KG1 (cell line): ENCODE measurements at regions not wholly inside any gene's neighbourhood (a gene's known extent, or its start where the extent isn't known, plus 50 kb on each side); places are given as distances from the start of the nearest gene placed in this dataset.

Experiments
- DNase-seq: peaks from one replicate; lab custom pipeline; 2025; lab: John Stamatoyannopoulos, UW

DNA sequence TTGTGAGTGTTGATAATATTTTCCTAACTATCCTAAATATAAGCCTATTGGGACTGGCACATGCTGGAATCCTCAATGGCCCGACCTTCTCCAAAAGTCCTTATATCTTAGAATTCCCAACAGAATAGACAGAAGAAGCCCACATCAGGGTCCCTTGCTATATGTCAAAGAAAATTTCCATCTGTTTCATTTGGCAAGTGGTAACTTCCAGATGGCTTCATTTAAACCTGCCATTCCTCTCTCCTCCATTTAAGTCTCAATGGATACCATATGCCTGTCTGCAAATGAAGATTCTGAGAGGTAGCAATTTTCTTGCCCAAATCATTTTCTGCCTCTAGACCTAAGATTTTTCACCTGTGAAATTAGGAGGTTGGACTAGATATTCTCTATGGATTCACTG is 73.1 kb upstream of the KCNA4 start:
- no peak for DNase-seq

DNA sequence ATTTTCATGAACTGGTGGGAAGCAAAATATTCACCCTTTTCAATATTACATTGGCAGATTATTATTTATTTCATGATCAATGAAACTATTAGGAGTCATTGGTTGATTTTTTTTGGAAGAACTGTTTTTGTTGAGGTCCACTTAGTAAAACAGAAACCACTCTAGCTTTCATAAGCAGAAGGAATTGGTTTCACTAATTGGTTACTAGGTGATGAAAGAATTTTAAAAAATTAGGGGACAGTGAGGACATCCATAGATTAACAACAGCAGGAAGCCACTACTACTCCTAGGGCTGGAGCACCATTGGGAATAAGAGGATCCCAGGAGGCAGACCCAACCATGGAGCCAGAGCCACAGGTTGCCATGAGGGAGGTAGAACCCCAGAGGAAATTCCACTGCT is 74.4 kb upstream of the KCNA4 start:
- DNase-seq = no peak

DNA sequence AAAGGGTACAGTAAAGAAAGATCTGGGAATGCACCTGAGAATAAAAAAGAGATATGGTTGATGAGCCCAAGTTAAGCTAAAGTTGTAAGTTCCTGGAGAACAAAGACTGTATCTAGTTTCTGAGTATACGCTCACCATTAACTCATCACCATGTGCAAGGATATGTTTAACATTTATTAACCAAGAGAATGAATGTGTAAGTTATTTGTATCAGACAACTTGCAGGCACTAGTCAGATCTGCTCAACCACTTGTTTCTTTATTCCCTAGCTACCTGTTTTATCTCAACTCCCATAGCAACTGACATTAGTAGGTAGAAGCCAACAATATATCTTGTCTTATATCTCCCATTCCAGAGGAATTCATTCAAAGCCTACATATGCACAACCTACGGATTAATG is 74.9 kb upstream of the KCNA4 start:
- DNase-seq = no peak

DNA sequence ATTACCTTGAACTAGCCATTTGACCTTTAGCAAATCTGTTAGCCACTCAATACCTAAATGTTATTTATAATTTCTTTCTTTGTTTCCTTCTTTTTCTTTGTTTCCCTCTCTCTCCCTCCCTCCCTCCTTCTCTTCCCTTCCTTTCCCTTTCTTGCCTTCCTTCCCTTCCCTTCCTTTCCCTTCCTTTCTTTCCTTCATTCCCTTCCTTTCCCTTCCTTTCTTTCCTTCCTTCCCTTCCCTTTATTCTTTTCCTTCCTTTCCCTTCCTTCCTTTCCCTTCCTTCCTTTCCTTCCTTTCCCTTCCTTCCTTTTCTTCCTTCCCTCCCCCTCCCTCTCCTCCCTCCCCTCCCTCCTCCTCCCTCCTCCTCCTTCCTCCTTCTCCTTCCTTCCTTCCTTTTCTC is 75.7 kb upstream of the KCNA4 start:
- DNase-seq = no peak

DNA sequence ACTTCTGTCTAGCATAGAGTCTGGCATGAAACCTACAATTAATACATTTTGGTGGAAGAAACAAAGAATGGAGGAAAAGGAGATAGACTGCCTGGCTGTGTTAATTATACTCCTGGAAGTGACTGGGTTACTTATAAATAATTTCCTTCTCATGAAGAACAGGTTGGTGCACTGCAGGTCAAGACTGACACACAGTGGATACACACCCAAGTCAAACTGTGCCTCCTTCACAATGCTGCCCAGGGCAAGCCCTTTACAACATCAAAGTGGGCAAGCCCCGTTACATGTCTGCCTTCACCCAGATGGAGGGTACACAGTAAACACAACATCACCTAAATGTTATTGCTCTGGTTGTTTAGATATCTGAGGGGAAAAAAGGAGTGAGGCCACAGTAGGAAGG is 83.7 kb upstream of the KCNA4 start:
- no peak for DNase-seq

DNA sequence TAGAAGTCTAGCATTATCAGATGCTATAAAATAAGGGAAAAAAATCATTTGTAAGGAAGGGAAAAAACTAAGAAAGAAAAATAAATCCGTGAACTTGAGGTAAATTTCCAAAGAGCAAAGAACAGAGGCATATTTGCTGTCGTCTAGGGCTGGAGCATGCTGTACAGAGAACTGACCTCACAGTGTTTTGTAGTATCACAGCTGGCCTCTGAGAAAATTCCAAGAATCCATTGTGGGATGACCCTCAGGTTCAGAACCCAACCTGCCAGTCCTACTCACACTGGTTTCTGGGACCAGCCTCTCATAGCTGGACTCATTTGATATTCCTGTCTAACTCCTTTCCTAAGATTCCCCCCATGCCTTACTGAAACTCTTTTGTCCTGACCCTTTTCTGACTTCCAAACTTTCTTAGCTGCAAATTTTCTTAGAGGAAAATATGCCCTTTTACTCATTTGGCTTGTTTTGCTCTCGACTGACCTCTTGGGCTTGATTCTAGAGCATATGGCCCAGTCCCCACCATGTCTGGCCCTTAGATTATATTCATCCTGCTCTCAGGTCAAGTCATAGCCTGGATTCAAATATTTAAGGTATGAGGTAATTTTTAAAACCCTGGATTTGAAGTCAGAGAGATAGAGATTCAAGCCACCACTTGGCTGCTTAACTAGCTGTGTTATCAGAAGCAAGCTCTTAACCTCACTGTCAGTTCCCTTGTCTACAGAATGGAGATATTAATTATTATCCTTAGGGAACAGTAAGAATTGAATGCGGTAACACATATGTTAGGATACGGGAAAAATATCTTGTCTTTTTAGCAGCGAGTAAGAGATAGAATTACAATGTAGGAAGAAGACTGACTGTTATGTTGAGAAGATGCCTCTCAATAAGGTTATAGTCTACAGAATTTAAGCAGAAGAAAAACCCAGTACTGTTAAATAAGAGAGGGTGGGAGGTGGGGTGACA is 89.7 kb upstream of the KCNA4 start:
- no peak for DNase-seq

DNA sequence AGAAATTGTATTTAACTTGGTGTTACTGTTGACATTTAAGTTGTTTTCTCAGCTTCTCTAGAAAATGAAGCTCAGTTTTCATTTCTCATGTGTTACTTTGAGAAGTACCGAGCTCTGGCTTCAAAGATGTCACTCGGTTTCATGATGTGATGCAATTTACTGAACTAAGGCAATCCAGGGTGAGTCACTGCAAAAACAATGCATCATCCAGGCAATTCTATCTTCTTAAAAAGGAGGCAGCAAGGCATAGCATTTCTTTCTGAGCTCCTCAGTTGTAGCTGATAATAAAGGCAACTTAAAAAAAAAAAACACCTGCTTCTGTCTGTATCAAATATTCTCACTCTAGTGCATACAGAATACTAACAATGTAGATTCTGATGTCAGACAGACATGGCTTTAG is 91.1 kb upstream of the KCNA4 start:
- no peak for DNase-seq

DNA sequence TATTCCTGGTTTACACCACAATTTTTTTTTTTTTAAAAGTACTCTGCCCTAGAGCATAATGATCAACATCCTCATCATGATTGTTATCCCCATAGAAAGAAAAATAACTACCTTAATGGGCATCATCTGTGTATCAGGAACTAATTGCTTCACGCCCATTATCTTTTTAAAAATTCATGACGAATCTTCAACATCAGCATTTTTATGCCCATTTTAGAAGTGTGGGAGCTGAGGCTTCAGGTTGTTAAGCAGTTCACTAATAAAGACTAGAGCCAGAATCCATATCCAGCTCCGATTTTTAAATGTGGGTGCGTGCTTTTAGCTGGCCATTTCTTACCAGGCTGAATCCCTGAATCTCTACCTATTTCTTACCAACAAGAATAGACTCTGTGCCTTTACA is 92.9 kb upstream of the KCNA4 start:
- DNase-seq = no peak

DNA sequence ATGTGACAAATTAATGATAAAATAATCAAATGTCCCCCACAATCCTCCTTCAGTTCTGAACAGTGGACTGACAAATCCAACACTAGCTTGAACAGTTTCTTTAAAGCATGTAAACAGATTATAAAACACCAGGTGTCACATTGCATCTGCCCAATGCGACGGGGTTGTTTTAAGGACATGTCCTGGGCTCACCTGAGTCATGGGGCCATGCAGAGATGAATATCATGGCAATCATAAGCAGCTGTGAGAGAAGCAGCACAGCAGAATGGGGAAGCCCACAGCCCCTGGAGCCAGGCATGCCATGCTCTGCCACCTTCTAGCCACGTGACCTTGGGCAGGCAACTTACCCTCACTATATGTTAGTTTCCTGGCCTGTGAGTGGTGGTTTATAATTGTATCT is 93.9 kb upstream of the KCNA4 start:
- no peak for DNase-seq

DNA sequence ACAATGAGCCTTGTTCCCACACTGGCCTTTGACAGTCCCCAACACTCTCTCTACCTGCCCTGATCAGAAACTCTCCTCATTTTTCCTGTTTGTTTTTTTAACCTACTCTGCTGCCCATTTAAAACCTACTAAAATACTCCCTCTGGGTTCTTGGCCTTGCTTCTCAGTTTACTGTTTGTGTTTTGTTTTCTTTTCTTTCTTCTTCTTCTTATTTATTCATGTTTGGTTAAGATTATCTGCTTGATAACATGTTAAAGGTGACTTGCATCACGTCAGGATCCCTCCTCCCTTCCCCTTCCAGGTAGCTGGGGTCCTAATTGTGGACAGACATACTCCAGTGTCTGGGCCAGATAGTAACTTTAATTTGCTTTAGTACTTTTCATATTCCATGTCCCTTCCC is 95.0 kb upstream of the KCNA4 start:
- DNase-seq = no peak

DNA sequence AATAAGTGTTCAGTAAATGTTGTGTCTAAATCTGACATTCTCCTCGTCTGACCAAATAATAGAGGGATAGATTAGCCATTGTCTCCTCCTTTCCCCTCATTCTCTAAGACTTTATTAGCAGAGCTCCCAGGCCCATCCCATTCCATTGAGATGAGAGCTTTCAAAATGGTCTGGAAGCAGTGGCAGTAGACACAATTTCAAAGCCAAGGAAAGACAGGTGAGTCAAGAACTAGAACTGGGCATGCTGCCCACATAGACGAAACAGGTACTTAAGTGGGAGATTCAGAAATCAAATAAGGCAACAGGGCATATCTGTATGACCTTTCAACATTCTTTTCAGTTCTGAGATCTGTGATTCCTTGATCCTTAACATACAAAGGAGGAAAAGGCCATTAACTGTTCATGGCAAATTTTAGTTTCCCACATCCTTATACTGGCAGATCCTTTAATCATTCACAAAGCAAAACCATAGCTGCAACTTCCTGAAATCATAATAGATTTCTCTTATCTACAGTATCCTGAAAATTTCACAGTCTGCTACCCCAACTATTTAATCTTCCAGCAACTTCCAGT is 96.6 kb upstream of the KCNA4 start:
- DNase-seq = no peak

DNA sequence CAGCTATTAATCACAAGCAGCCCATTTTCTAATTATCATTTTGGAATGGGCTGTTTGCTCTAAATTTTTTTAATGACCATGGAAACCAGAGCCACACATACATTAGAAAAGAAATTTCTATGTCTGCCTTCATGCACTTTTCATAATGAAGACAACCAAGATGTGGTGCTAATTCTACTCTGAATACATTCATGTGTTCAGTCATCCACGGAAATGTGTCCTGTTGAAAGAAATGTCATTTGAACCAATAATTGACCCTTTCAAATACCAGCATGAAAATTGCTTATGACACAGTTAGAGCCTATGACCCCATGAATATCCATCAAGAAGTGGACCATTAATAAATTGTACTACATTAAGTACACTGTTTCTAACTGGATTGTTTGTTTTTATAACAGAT is 99.7 kb upstream of the KCNA4 start:
- no peak for DNase-seq

DNA sequence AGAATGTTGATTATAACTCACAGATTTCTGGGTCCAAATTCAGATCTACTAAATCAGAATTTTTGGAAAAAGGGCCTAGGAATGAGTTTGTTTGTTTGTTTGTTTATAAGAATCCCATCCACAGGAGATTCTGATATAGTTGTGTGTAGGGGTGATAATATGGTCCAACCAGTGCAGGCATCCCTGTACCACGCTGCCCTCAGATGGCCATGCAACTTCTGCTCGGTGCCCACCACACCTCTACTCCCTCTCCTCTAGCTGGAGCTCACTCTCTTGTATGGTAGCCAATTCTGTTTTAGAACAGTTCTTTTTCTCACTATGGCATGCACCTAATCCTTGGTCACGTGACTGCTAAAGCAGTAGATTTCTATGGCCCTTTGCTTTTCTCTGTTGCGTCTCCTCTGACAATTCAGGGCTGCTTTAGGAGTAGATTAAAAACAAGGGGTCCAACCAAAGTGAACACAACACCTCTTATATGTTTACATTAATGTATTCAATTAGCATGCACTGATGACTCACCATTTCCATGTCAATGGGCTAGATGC is 103.3 kb upstream of the KCNA4 start:
- no peak for DNase-seq

DNA sequence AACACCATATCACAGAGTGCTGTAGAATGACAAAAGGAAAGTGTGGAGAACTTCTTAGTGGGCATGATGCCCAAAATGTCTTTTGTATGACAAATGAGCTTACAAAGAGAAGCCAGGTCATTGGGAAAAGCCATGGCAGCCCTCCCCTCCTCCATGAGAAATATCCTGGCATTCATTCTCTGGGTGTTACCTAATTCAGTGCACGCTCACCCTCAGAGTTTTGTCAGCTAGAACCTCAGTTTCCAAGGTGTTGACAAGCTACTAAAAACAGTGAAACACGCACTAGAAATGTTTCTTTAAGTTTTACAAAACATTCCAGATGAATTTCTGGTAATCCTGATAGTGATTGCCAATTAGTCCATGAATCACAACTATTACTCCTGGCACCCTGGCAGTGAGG is 105.4 kb upstream of the FSHB start:
- no peak for DNase-seq

DNA sequence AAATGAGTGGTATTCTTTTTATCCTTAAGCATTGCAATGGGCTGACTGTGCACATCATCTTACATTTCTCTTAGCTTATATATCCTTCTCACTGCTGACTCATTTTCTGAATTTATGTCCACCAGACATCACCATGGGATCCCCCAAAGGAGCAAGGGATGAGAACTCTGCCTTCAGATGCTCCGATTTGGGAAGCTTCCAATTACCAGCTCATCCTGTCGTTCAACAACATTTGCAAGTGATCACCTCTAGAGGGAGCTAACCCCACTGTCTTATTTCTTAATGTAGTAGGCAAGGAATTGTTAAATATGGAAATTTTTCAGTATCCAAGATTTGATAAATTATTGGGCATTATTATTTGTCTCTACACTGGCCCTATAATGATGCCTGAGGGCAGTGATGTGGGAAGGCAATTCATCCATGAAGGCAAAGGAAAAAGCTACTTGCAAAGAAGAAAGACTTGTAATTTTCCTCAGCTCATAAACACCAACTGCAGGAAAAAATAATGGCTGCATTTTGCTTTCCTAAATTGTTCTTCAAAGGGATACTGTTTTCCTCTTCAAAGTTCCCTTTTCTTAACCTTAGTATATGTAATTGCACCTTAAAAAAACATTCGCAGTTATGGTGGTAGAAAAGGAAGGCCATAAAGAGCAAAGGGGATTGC is 102.4 kb upstream of the FSHB start:
- DNase-seq = no peak

DNA sequence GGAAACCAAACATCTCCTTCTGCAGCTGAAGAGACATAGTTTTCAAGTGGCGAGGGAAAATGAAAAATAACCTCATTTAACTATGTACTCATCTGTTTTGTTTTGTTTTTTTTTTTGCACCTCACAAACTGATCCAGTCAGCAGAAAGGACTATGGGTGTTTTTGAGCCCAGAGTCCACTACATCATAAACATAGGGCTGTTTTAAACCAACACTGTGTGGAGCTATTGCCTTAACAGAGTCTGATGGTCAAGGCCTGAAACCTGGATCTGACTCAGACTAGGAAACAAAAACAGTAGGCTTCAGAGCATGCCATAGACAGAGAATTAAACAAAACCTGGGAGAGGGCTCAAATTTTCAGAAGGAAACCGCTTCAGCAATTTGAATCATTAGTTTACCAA is 99.3 kb upstream of the FSHB start:
- DNase-seq = no peak

DNA sequence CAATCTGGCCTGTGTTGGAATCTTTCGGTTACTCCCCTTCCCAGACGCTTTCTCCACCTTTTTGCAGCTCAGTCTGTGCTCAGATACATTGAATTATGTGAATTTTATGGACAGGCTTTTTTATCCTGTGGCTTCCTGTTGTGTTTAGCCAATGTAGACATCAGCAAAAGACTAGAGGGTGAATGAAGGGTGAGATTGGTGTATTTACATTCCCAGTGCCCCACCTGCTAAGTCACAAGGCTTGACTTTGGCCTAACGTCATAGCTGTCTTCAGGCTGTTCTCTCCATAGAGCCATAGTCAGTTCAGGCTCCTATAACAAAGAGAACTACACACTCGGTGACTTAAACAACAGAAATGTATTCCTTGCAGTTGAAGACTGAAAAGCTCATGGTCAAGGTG is 97.5 kb upstream of the FSHB start:
- DNase-seq = no peak

DNA sequence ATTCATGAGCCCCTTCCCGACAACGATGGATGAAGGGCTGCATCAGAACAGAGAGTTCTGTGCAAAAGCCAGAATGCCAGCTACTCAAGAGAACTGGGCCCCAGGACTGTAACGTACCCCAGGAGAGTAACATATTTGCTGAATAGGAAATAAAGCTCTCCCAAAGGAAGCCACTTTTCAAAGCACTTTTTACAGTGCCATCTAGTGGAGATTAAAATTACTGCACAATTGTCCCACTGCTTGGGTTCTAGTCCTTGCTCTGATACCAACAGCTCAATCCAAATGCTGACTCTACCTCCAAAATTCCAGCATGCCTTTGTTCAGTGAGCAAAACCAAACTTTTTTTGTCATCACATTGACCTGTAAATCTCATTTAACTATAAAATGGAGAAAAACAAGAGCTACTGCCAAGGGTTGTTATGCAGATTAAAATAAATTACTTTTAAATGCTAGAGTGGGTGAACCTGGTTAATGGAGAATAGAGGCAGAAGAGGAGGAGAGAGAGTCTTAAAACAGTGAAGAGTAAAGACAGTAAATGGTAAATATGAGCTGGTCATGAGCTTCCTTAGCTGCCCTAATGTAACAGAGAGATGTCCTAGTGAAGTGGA is 87.6 kb upstream of the FSHB start:
- DNase-seq = peak; percentile 40

DNA sequence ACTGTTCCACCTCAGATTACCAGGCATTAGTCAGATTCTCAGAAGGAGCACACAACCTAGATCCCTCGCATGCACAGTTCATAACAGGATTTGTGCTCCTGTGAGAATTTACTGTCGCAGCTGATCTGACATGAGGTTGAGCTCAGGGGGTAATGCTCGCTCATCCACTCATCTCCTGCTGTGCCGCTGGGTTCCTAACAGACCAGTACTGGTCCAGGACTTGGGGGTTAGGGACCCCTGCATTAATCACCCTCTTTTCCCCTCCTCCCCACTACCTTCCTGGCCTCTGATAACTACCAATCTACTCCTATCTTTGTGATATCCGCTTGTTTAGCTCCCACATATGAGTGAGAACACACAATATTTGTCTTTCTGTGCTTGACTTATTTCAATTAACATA is 83.5 kb upstream of the FSHB start:
- DNase-seq = no peak

DNA sequence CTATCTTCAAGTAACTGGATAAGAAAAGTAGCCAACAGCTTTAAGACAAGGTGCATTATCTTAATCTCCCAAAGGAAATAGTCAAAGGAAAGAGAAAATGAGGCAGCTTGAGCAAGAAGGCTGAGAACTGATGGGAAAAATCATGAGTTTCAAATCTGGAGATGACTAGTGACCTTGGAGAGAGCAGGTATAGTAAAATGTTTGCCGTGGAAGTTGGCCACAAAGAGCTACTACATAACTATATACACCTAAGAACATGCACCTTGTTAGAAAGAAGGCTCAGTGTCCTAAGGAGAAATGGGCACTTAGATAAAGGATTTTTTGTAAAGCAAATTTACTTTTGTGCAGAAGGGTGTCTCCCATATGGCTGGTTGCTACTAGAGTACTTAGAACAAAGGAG is 80.8 kb upstream of the FSHB start:
- DNase-seq = no peak

DNA sequence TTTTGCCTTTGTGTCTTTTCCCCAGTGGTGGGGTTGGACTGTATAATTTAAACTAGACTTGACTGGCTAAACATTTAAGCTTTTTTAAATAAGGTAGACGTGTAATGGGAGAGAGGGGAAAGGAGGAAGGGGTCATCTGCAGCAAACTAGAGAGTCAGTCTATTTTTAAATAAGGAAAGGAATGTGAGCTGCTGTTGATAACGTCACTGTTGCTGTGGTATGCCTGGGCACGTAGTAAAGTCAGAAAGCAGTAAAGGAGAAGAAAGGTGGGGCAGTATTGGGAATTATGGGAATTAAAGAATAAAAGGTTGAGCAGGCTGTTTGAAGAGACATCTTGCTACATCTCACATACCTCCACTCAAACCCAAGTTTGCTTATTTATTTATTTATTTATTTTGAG is 80.4 kb upstream of the FSHB start:
- no peak for DNase-seq

DNA sequence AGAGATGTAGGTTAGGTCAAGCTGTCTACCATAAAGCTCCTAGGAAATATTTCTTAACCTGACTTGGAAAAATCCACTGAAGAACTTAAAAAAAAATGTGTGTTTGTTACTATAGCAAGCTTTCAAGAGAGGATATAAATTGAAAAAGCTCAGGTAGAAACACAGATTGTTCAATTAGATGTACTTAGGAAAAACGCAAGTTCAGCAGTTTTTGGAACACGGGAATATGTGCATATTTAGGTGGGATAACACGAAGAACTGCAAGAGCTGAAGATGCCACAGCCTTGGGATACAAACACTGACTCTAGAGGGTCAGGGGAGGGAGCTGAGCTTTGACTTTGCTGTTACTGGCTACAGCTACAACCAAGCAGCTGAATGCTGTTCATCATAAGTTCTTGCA is 77.8 kb upstream of the FSHB start:
- DNase-seq = no peak

DNA sequence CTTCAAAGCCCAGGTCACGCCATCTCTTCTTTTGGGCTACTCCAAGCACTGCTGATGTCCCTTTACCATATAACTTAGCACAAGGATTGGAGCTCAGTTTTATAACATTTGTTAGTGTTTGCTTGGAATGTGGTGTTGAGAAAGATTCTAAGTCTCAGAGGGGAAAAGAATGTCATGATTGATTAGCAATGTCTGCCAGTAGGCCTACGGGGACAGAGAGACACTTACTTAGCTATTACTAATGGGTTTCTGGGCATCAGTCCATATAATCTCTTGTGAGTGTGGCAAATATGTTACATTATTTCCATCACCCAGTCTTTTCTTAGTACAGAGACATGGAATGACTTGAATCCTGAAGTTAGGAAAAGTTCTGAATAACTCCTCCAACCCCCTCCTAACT is 75.4 kb upstream of the FSHB start:
- no peak for DNase-seq
